SK-N-MC (cell line): ENCODE measurements at regions not wholly inside any gene's neighbourhood (a gene's known extent, or its start where the extent isn't known, plus 50 kb on each side); places are given as distances from the start of the nearest gene placed in this dataset.

Experiments
- EZH2 ChIP-seq: fragments of 200-600 bp; sonication (generic); IDR thresholded peaks from one replicate; pipeline ENCODE4 v1.6.1; 2017; ENCODE audit warnings: antibody characterized with exemption
- FOXP2 ChIP-seq: optimal IDR thresholded peaks from 2 replicates; pipeline ENCODE3; 2011; ENCODE audit warnings: mild to moderate bottlenecking, moderate library complexity; ENCODE audit not compliant: insufficient read depth; ENCODE audit errors: extremely low read length, control extremely low read depth
- POLR2AphosphoS5 ChIP-seq: IDR thresholded peaks from 2 replicates; pipeline ENCODE4 v1.6.1; 2012; ENCODE audit warnings: mild to moderate bottlenecking, low read depth, low read length, borderline replicate concordance

- TF ChIP-seq POLR2AphosphoS5 (no peak), EZH2 (no peak), FOXP2 (no peak)
These were observed 296.4 kb downstream of the HACE1 start for GRCh38 chr6:104563306-104563705.
